Stimulated activated CD8-positive, alpha-beta memory T cell treated with anti-CD3 and anti-CD28 coated beads, Interleukin-12 subunit alpha, Interleukin-12 subunit beta, amount 100 ng/mL, for 1 hour (primary cell): ENCODE measurements at regions not wholly inside any gene's neighbourhood (a gene's known extent, or its start where the extent isn't known, plus 50 kb on each side); places are given as distances from the start of the nearest gene placed in this dataset.
"Not testable (repeated sequence)": the region's sequence is repeated elsewhere in the genome, so short reads cannot be mapped to it uniquely, and the experiment has no call there.

Experiments used
- DNase-seq: peaks from one replicate; pipeline ENCODE4 v3.0.0-alpha.2; 2020; ENCODE audit warnings: low read depth

DNA sequence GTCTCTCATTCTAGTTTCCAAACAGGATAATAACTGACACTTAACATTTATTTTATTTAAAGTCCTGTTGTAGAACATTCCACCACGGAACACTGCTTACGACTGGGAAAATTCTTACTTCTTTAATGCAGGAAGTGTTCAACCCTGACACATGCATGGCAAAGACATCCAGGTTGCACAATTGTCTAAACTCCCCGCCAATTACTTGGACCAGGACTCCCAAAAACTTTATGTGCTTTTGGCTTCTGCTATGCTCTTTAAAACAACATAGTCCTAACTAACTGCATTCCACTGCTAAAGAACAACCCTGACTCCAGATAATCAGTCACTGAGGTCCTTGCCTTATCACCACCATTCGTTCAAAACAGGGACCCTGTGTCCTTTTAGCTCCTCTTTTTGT lies 995.8 kb downstream of the LTN1 start:
- not testable (repeated sequence) for DNase-seq

DNA sequence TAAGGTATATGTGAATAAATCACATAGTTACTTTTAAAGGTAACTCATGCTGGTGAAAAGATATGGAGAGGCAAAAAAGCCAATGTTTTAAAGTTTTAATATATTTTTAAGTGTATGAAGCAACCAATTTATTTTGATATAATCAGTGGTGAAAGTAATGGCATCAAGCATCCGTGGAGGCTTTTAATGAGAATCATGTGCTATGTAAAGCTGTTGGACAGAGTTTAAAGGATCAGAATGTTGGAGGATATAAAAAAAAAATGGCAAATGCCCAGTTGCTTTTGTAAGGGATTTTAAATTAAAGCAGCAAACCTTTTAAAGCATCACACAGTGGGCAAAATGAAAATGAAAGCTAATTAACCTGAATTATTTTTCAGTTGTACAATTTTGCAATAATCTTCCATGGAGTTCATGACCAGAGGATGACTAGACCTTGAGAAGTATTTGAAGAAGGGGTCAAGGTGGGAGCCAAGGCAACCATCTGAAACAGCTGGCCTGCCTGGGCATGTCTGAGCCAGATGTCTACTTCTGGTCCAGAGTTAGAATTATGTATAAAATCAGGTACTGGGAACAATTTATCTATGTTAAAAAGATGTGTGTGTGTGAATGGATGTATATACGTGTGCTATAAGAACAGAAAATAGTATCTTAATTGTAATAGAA lies 1007.9 kb downstream of the LTN1 start:
- DNase-seq, result not testable (repeated sequence)

DNA sequence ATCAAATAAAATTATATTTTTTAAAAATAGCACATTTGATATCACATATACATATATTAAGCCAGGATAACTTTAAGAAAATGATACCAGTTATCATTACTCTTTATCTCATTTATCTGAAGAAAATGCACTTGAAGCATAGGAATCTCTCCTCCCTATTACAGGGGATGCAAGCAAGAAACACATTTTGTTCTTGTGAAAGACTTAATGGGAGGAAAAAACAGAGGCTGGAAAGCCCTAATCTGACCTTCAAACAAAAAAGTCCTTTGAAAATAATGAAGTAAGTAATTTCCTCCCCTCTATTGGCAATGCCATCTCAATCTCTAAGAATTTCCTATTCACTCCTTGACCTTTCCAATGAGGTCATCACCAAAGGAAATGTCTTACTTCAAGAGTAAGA lies 1012.6 kb upstream of the ADAMTS5 start:
- not testable (repeated sequence) for DNase-seq

DNA sequence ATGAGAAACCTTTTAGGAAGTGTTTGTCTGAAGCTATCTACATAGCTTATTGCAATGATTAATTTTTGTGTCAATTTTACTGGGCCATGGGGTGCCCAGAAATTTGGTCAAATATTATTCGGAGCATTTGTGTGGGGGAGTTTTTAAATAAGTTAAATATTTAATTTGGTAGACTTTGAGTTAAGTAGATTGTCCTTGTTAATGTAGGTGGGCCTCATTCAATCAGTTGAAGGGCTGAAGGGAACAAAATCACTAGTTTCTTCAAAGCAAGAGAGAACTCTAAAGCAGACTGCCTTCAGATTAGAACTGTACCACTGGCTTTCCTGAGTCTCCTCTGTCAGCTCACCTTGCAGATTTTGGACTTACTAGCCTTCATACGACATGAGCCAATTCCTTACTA lies 1008.6 kb upstream of the ADAMTS5 start:
- no peak for DNase-seq

DNA sequence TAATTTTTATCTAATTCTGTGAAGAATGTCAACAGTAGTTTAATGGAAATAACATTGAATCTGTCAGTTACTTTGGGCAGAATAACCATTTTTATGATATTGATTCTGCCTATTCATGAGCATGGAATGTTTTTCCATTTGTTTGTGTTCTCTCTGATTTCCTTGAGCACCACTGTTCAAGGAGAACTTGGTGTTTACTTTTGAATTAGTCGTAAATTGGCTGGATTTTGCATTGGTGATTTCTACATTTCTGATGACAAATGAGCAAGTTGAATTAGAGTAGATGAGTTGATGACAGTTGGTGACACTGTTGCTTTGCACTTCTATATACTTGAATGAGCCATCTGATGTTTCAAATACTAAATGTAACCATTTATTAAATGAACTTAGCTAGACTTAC lies 1007.3 kb upstream of the ADAMTS5 start:
- DNase-seq, result not testable (repeated sequence)

- not testable (repeated sequence) for DNase-seq
These were observed 1001.4 kb upstream of the ADAMTS5 start for GRCh38 chr21:27968240-27968639.

GRCh38 chr21:27954543-27955165 lies 987.8 kb upstream of the ADAMTS5 start:
- DNase-seq, result no peak

GRCh38 chr21:27953340-27954045 lies 986.6 kb upstream of the ADAMTS5 start:
- no peak for DNase-seq

DNA sequence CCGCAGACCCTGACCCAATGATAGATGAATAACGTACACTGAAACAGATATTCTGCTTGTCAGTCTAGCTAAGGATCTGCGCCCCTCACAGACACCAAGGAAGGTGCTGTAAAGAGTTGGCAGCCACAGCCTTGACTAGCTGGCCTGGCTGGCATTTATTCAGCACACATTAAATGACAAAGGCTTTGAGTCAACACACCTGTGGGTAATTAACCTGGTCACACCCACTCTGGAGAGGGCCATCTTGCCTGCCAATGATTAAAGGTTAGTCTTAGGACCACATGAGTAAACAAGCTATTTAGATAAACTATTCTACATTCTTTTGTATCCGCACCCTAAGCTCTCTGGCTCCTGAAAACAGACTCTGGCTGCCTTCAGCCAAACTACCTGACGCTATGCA lies 982.2 kb upstream of the ADAMTS5 start:
- not testable (repeated sequence) for DNase-seq

GRCh38 chr21:27930108-27930767 lies 963.4 kb upstream of the ADAMTS5 start:
- DNase-seq, result not testable (repeated sequence)

- not testable (repeated sequence) for DNase-seq
These were observed 962.3 kb upstream of the ADAMTS5 start for GRCh38 chr21:27929179-27929578.

GRCh38 chr21:27928534-27929115 lies 961.7 kb upstream of the ADAMTS5 start:
- not testable (repeated sequence) for DNase-seq

DNA sequence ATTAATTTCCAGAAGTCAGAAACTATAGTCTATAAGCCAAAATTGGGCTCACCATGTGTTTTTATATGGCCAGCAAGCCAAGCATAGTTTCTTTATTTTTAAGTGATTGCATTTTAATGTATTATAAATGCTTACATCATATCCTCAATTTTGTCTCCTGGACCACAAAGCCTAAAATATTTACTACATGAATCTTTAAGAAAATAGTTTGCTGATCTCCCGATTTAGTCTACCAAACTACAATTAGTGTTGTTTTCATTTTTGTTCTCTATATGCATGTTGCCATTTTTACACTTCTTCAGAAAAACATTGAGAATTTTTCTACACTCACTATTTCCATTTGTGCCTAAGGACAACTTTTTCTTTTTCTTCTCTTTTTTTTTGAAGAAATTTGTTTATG lies 954.5 kb upstream of the ADAMTS5 start:
- not testable (repeated sequence) for DNase-seq

DNA sequence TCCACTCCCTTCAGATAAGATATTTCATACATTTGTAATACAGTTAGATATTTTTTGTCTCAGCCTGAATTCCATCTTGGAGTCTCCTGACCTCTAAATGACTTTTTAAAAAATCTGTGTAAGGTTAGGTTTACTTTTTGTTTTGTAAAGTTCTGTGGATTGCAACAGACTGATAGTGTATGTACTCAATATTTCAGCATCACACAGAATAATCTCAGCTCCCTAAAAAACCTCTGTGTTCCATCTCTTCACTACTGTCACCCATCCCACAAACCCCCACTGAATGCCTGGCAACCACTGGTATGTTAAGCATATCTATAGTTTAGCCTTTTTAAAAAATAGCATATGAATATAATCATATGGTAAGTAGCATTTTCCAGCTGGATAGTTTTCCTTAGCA lies 951.1 kb upstream of the ADAMTS5 start:
- DNase-seq, result not testable (repeated sequence)

DNA sequence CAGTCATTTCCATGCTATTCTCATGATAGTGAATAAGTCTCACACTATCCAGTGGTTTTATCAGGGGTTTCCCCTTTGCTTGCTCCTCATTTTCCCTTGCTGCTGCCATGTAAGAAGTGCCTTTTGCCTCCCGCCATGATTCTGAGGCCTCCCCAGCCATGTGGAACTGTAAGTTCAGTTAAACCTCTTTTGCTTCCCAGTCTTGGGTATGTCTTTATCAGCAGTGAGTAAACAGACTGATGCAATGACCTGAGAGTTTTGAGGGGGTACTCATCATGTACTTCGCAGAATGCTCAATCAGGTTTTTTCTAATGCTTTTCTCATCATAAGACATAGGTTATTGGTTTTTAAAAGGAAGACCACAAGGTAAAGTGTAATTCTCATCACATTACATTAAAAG lies 949.4 kb upstream of the ADAMTS5 start:
- not testable (repeated sequence) for DNase-seq

GRCh38 chr21:27912133-27912532 lies 945.2 kb upstream of the ADAMTS5 start:
- DNase-seq, result not testable (repeated sequence)

DNA sequence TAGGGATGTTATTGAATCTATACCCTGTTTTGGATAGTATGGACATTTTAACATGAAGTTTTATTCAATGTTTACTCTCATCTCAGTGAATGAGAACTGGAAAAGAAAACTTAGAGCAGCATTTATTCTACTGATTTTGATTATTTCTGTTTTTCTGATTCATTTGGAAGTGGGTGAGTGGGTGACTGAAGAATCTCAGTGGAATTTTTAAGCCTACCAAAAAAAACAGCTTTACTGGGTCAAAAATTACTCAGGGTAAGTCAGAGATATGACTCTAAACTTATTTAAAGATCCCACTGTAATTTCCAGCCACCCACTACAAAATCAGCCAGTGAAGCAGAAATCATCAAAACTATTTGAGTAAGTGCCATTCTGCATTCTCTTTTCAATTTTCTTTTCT lies 942.6 kb upstream of the ADAMTS5 start:
- not testable (repeated sequence) for DNase-seq

GRCh38 chr21:27908816-27909215 lies 941.9 kb upstream of the ADAMTS5 start:
- not testable (repeated sequence) for DNase-seq

DNA sequence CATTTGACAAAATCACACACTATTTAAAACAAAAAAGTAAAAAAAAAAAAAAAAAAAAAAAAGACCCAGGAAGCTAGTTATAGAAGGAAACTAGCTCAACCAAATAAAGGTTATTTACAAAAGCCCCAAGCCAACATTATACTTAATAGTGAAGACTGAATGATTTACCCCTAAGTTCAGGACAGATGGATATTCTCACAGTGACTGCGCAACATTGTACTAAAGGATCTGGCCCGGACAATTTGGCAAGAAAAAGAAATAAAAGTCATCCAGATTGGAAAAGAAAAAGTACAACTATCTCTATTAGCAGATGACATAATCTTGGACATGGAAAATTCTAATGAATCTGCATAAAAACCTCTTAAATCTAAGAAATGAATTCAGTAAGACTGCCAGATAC lies 936.0 kb upstream of the ADAMTS5 start:
- DNase-seq, result not testable (repeated sequence)

GRCh38 chr21:27893619-27894018 lies 926.7 kb upstream of the ADAMTS5 start:
- DNase-seq, result not testable (repeated sequence)

DNA sequence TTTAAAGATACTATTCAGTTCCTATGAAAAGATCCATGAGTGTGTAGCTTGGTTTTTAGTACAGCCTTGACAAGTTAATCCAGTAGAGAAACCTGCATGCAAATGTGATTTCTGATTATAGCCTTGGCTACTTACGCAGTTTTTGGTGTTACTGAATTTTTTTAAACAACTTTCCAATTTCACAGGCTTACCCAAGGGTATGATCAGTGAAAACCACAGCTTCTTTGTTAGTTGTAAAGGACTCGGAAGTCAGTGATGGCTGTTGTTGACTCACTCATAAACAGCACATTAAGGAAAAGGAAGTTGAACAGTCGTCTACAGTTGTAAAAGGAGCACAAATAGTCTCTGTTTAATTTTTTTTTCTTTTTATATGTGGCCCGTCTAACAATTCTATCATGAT lies 924.6 kb upstream of the ADAMTS5 start:
- not testable (repeated sequence) for DNase-seq

- DNase-seq, result not testable (repeated sequence)
These were observed 921.0 kb upstream of the ADAMTS5 start for GRCh38 chr21:27887808-27888455.
